ENCODE measurements at regions not wholly inside any gene's neighbourhood (a gene's known extent, or its start where the extent isn't known, plus 50 kb on each side); places are given as distances from the start of the nearest gene placed in this dataset.

DNA sequence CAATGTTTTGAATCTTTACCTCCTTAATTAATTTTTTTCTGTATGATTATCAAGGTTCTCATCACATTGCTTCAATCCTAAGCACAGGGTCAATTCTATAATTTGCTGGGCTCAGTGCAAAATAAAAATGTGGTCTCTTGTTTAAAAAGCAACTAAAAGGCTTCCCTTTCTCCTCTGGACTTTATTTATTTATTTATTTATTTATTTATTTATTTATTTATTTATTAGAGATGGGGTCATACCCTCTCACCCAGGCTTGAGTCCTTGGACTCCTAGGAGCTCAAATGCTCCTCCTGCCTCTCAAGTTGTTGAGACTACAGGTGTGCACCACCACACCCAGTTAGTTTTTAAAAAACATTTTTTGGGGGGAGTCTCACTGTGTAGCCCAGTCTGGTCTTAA, 710.1 kb upstream of the REG3G start:
- no peak overlapping the region for H3K27ac ChIP-seq
- TF ChIP-seq, protein P1, sequence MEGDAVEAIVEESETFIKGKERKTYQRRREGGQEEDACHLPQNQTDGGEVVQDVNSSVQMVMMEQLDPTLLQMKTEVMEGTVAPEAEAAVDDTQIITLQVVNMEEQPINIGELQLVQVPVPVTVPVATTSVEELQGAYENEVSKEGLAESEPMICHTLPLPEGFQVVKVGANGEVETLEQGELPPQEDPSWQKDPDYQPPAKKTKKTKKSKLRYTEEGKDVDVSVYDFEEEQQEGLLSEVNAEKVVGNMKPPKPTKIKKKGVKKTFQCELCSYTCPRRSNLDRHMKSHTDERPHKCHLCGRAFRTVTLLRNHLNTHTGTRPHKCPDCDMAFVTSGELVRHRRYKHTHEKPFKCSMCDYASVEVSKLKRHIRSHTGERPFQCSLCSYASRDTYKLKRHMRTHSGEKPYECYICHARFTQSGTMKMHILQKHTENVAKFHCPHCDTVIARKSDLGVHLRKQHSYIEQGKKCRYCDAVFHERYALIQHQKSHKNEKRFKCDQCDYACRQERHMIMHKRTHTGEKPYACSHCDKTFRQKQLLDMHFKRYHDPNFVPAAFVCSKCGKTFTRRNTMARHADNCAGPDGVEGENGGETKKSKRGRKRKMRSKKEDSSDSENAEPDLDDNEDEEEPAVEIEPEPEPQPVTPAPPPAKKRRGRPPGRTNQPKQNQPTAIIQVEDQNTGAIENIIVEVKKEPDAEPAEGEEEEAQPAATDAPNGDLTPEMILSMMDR (IDR thresholded peaks at IDR 0.05), result no peak
- TF ChIP-seq ZFX (IDR thresholded peaks at IDR 0.05; ENCODE audit: borderline replicate concordance), result no peak

DNA sequence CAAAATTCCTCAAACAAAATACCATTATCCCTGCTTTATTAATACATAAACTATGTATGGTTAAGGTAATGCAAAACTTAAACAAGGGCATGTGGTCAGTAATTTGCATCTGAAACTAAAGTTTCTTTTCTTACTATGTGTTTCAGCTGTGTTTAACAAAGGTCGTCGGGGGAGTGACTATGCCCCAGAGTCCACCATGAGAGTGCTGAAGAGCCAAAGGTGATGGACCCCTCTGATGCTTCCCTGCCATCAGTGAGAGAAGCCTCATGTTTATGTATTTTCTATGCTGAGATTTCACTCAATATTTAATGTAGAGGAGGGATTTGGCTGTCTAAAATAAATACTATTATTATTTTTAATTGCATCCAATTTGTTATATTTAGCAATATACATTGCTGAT, 707.2 kb upstream of the REG3G start:
- TF ChIP-seq, protein P1 (IDR thresholded peaks at IDR 0.05), result no peak
- no peak for TF ChIP-seq ZFX (IDR thresholded peaks at IDR 0.05; ENCODE audit: borderline replicate concordance)
- H3K27ac ChIP-seq, result no peak overlapping the region

DNA sequence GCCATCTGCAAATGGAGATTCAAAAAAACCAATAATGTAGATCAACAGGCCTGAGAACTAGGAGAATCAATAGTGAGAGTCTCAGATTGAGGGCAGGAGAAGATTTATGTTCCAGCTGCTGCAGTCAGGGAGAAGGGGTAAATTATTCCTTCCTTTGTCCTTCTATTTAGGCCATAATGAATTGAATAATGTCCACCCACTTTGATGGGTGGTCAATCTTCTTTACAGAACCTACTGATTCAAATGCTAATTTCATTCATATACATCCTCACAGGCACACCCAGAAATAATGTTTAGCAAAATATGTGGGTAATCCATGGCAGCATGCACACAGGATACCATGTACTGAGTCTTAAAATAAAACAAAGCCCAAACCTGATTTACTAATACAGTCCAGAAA, 695.3 kb upstream of the REG3G start:
- TF ChIP-seq, protein P1 (IDR thresholded peaks at IDR 0.05), result no peak
- TF ChIP-seq ZFX (IDR thresholded peaks at IDR 0.05; ENCODE audit: borderline replicate concordance), result no peak
- no peak overlapping the region for H3K27ac ChIP-seq

DNA sequence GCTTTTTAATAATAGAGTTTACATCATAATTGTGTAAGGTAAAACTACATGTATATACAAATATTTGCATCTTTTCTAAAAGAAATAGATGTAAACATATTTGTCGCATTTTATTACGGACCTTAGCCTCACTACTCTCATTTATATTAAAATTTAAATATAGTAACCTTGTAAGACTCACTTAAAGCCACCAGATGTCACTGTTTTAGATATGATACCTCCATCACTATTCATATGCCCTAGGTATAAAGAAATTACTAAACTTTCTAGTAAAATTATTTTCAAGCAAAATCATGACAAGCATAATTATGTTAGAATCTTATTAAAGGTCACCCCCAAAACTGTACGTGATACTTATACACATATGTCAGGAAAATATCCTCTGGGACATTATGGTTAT, 674.3 kb upstream of the REG3G start:
- no peak for TF ChIP-seq ZFX (IDR thresholded peaks at IDR 0.05; ENCODE audit: borderline replicate concordance)
- TF ChIP-seq, protein P1 (IDR thresholded peaks at IDR 0.05), result peak; percentile 71
- no peak overlapping the region for H3K27ac ChIP-seq

DNA sequence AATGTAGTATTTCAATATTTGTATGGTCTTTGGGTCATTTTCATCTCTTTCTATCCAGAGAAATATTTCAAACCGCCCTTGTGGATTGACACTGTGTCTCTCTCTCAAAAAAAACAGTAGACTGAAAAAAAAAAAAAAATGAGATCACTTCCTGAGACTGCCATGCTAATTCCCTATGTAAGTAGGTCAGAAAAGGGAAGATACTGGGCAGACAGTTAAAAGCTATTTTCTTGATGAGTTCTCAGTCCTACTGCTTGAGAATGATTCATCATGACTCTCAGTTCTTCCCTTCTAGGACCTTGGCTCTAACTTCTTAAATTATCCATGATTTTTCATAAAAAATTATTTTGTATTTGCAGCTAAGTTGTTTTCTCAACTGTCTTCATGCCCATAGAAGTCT, 672.3 kb upstream of the REG3G start:
- no peak overlapping the region for H3K27ac ChIP-seq
- TF ChIP-seq, protein P1 (IDR thresholded peaks at IDR 0.05), result no peak
- no peak for TF ChIP-seq ZFX (IDR thresholded peaks at IDR 0.05; ENCODE audit: borderline replicate concordance)

DNA sequence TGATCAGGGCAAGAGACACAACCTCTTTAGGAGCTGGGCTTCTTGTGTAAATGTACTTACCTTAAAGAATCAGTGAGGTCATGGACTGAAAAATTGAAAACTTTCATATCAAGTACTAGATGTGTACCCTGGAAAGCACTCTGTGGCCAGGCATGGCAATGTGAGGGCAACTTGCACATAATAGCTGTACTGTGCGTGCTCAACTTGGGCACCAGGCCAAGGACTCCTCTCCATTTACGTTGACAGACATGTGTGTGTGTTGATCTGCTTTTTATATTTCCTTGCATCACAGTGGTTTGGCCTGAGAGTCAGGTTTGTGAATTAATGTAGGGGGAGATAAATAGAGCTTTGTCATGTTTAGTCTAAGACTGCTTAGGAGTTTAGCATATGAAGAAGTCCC, 669.5 kb upstream of the REG3G start:
- TF ChIP-seq, protein P1 (IDR thresholded peaks at IDR 0.05), result no peak
- TF ChIP-seq ZFX (IDR thresholded peaks at IDR 0.05; ENCODE audit: borderline replicate concordance), result no peak
- no peak overlapping the region for H3K27ac ChIP-seq

DNA sequence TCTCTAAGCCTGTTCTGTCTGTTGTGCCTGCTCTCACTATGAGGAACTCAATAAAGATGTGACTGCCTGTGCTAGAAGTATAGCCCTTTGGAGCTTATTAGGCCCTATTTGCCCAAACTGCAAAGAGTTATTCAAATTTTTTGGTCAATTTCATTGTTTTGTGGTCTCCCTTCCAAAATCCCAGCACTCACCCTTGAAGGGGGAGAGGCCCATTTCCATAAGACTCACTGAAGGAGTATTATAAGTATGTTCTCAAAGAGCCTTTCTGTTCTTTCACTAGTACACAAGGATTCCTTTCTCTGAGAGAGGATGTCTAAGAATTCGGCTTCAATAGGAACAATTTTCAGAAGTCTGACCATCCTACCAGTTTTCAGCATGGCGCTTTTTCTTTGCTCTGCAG, 641.9 kb upstream of the REG3G start:
- no peak for TF ChIP-seq ZFX (IDR thresholded peaks at IDR 0.05; ENCODE audit: borderline replicate concordance)

DNA sequence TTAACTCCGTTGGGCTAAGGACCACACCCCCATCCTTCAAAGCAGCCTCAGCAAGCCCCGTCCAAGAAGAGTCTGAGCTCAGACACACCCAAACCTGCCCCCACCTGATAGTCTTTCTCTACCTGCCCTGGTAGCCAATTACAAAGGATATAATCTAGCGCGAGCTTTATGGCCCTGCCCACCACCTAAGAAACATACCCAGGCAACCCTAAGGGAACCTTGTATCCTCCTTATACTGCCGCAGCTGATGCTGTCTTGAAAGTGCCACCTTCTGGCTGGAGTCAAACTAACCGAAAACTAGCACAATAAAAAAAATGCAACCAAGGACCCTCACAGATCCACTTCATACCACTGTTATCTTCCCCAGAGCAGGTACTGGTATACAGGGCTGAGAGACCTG, 628.3 kb upstream of the REG3G start:
- TF ChIP-seq, protein P1 (IDR thresholded peaks at IDR 0.05), result no peak
- no peak for TF ChIP-seq ZFX (IDR thresholded peaks at IDR 0.05; ENCODE audit: borderline replicate concordance)
- no peak overlapping the region for H3K27ac ChIP-seq

More for the DNA sequence above, 641.9 kb upstream of the REG3G start:
- no peak overlapping the region for H3K27ac ChIP-seq
